DMS79 treated with DMSO at 0.1 percent for 48 hours (cell line): ENCODE measurements at regions not wholly inside any gene's neighbourhood (a gene's known extent, or its start where the extent isn't known, plus 50 kb on each side); places are given as distances from the start of the nearest gene placed in this dataset.
"Not testable (repeated sequence)": the region's sequence is repeated elsewhere in the genome, so short reads cannot be mapped to it uniquely, and the experiment has no call there.

Experiments
- DNase-seq: peaks from one replicate; lab custom pipeline; 2025; lab: John Stamatoyannopoulos, UW

GRCh38 chr2:175253871-175254270, 72.4 kb upstream of the ATP5MC3 start:
- DNase-seq: no peak

- DNase-seq: peak; percentile 47
These were observed 70.0 kb upstream of the ATP5MC3 start for GRCh38 chr2:175251425-175252041.

DNA sequence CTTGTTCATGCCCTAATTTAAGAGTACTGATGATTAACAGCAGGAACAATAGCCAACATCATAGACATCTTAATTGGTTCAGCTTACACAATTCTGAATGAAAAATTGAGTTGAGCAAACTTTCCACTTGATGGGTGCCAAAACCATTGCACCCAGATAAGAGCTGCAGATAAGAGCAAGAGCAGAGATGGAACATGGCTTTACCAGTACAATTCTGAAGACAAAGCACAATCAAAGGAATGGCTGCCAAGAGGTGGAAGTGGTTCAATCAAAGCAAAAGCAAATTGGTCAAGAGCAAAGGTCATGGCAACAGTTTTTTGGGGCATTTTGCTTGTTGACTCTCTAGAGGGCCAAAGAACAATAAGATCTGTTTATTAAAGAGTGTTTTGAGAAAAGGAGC, 65.6 kb upstream of the ATP5MC3 start:
- DNase-seq: no peak

GRCh38 chr2:175244697-175245096, 63.2 kb upstream of the ATP5MC3 start:
- no peak for DNase-seq

DNA sequence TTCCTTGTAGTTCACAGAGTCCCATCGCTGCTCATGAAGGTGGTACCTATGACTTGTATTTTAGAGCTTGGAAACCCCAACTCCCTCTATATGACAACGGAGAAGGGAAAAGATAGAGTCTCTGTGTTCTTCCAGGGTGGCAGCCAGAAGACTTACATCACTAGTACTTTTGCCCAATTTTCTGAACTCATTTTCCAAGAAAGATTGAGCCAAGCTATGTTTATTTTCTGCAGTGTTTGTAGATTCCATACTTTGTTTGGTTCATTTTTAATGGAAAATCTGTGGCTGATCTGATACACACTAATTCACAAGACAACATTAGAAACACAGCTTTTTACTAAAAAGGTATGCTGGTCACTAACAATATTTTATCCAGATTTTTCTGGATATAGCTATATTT, 60.2 kb upstream of the ATP5MC3 start:
- no peak for DNase-seq

DNA sequence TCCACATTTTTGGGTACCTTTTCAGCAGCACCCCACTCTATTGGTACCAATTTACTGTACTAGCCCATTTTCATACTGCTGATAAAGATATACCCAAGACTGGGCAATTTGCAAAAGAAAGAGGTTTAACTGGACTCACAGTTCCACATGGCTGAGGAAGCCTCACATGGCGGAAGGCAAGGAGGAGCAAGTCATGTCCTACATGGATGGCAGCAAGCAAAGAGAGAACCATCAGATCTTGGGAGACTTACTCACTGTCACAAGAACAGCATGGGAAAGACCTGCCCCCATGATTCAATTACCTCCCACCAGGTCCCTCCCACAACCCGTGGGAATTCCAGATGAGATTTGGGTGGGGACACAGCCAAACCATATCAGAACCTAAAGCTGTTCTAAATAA, 58.5 kb upstream of the ATP5MC3 start:
- DNase-seq: not testable (repeated sequence)

DNA sequence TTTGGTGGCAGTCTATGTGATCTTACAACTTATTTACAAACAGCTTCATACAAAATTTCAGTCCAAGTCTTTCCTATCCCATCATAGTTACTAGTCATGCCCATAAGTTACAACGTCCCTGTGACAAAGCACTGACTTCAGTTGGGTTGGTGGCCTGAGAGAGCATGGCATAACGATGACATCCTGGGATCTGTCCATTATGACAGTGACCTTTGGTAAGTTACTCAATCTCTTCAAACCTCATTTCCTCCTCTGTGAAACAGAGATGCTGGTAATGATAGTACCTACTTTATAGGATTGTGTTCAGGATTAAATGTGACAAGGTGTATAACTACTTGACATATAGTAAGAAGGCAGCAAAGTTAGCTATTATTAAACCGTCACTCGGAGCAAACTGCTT, 55.4 kb upstream of the ATP5MC3 start:
- no peak for DNase-seq

DNA sequence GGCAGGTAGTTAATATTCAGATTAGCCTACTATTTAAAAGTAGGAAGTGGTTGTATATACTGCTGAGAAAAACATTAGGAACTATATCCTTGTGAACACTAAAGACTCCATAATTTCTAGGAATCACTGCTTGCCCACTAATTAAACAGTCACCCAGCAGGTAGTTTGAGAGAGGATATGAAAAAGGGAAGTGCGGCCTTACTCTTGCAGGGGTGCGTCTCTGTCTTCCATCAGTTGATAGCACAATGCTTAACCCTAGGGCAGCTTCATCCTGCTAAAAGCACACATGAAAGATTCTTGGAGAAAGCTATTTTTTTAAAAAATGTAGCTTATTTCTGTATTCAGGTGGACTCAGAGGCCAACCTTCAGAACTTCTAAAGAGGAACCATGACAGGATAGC, 53.1 kb upstream of the ATP5MC3 start:
- no peak for DNase-seq

- no peak for DNase-seq
These were observed 52.6 kb upstream of the ATP5MC3 start for GRCh38 chr2:175234153-175234552.

- DNase-seq: no peak
These were observed 51.7 kb upstream of the ATP5MC3 start for GRCh38 chr2:175233135-175233719.
